Stimulated activated CD4-positive, alpha-beta T cell treated with anti-CD3 and anti-CD28 coated beads, Interleukin-2, amount 100 ng/mL, for 48 hours (primary cell): ENCODE measurements at regions not wholly inside any gene's neighbourhood (a gene's known extent, or its start where the extent isn't known, plus 50 kb on each side); places are given as distances from the start of the nearest gene placed in this dataset.
"Not testable (repeated sequence)": the region's sequence is repeated elsewhere in the genome, so short reads cannot be mapped to it uniquely, and the experiment has no call there.

Experiments
- DNase-seq, 2 donors: peaks; one replicate each; pipeline ENCODE4 v3.0.0-alpha.2; 2020

DNA sequence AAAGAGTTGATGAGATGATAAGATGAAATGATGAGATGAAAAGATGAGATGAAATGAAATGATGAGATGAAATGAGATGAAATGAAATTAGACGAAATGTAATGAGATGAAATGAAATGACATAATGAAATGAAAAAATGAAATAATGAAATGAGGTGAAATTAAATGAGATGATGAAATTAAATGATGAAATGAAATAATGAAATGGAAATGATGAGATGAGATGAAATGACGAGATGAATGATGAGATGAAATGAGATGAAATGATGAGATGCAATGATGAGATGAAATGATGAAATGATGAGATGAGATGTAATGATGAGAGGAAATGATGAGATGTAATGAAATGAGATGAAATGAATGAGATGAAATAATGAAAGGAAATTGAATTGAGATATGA, 339.3 kb upstream of the PLGLB1 start:
- DNase-seq, result not testable (repeated sequence)

GRCh38 chr2:87361805-87362204, 340.2 kb upstream of the PLGLB1 start:
- DNase-seq, result not testable (repeated sequence)

DNA sequence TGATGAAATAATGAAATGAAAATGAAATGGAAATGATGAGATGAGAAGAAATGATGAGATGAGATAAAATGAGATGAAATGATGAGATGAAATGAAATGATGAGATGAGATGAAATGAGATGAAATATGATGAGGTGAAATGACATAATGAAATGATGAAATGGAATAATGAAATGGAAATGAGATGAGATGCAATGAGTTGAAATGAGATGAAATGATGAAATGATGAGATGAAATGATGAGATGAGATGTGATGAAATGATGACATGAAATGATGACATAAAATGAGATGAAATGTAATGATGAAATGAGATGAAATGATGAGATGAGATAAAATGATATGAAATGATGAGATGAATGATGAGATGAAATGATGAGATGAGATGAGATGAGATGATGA, 342.7 kb upstream of the PLGLB1 start:
- DNase-seq, result not testable (repeated sequence)

- not testable (repeated sequence) for DNase-seq
Measured at GRCh38 chr2:87365038-87365437, 343.4 kb upstream of the PLGLB1 start.

DNA sequence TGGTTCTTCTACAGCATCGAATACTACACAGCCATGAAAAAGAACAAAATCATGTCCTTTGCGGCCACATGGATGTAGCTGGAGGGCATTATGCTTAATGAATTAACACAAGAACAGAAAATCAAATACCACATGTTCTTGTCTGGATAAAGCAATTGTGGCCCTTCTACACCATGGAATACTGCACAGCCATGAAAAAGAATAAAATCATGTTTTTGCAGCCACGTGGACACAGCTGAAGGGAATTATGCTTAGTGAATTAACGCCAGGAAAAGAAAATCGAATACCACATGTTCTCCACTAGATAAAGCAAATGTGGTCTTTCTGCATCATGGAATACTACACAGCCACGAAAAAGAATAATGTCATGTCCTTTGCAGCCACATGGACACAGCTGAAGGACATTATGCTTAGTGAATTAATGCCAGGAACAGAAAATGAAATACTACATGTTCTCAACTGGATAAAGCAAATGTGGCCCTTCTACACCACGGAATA, 361.8 kb upstream of the PLGLB2 start:
- DNase-seq, result not testable (repeated sequence)

DNA sequence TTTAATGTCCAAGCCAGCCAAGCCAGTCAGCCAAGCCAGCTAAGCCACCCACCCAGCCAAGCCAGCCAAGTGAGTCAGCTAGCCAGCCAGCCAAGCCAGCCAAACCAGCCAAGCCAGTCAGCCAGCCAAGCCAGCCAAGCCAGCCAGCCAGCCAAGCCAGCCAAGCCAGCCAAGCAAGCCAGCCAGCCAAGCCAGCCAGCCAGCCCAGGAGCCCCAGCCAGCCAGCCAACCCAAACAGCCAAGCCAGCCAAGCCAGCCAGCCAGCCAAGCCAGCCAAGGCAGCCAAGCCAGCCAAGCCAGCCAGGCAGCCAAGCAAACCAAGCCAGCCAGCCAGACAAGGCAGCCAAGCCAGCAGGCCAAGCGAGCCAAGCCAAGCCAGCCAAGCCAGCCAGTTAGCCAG, 352.1 kb upstream of the PLGLB2 start:
- not testable (repeated sequence) for DNase-seq

- DNase-seq, result not testable (repeated sequence)
Measured at GRCh38 chr2:87396551-87397265, 351.2 kb upstream of the PLGLB2 start.

- not testable (repeated sequence) for DNase-seq
Measured at GRCh38 chr2:87397276-87398065, 350.4 kb upstream of the PLGLB2 start.

- not testable (repeated sequence) for DNase-seq
Measured at GRCh38 chr2:87398567-87399305, 349.2 kb upstream of the PLGLB2 start.

DNA sequence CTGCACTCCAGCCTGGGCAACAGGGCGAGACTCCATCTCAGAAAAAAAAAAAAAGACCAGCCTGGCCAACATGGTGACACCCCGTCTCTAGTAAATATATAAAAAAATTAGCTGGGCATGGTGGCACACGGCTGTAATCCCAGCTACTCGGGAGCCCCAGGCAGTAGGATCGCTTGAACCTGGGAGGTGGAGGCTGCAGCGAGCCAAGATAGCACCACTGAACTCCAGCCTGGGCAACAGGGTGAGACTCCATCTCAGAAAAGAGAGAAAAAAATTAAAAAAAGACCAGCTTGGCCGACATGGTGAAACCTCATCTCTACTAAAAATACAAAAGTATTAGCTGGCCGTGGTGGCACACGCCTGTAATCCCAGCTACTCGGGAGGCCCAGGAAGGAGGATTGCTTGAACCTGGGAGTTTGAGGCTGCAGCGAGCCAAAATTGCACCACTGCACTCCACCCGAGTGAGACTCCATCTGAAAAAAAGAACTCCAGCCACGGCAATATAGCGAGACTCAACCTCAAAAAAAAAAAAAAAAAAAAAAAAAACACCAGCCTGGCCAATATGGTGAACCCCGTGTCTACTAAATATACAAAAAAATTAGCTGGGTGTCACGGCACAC, 346.1 kb upstream of the PLGLB2 start:
- DNase-seq, result no peak

DNA sequence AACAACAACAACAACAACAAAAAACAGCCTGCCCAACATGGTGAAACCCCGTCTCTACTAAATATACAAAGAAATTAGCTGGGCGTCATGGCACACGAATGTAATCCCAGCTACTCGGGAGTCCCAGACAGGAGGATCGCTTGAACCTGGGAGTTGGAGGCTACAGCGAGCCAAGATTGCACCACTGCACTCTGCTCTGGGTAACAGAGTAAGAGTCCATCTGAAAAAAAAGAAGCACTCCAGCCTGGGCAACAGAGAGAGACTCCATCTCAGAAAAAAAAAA, 344.1 kb upstream of the PLGLB2 start:
- DNase-seq, result no peak

- not testable (repeated sequence) for DNase-seq
Measured at GRCh38 chr2:87404411-87405255, 343.3 kb upstream of the PLGLB2 start.

- not testable (repeated sequence) for DNase-seq
Measured at GRCh38 chr2:87405531-87406216, 342.2 kb upstream of the PLGLB2 start.

DNA sequence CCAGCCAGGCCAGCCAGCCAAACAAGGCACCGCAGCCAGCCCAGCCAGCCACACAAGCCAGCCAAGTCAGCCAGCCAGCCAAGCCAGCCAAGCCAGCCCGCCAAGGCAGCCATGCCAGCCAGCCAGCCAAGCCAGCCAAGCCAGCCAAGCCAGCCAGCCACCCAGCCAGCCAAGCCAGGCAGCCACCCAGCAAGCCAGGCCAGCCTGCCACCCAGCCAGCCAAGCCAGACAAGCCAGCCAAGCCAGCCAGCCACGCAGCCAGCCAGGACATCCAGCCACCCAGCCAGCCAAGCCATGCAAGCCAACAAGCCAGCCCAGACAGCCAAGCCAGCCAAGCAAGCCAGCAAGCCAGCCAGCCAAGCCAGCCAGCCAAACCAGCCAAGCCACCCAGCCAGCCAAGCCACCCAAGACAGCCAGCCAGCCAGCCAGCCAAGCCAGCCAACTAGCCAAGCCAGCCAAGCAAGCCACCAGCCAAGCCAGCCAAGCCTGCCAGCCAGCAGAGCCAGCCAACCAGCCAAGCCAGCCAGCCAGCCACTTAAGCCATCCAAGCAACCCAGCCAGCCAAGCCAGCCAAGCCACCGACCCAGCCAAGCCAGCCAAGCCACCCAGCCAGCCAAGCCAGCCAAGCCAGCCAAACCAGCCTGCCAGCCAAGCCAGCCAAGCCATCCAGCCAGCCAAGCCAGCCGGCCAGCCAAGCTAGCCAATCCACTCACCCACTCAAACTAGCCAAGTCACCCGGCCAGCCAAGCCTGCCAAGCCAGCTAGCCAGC, 341.3 kb upstream of the PLGLB2 start:
- DNase-seq, result not testable (repeated sequence)

GRCh38 chr2:87409601-87410000, 338.3 kb upstream of the PLGLB2 start:
- DNase-seq, result not testable (repeated sequence)

GRCh38 chr2:87410371-87410770, 337.5 kb upstream of the PLGLB2 start:
- DNase-seq, result not testable (repeated sequence)

DNA sequence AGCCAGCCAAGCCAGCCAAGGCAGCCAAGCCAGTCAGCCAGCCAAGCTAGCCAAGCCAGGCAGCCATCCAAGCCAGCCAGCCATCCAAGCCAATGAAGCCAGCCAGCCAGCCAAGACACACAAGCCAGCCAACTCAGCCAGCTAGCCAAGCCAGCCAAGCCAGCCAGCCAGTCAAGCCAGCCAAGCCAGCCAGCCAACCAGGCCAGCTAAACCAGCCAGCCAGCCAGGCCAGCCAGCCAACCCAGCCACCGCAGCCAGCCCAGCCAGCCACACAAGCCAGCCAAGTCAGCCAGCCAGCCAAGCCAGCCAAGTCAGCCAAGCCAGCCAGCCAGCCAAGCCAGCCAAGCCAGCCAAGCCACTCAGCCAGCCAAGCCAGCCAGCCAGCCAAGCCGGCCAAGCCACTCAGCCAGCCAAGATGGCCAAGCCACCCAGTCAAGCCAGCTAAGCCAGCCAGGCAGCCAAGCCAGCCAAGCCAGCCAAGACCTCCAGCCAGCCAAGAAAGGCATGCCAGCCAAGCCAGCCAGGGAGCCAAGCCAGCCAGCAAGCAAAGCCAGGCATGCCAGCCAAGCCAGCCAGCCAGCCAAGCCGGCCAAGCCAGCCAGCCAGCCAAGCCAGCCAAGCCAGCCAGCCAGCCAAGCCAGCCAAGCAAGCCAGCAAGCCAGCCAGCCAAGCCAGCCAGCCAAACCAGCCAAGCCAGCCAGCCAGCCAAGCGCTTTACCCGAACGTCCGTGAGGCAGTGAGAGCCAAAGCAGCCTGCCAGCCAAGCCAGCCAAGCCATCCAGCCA, 335.7 kb upstream of the PLGLB2 start:
- not testable (repeated sequence) for DNase-seq

DNA sequence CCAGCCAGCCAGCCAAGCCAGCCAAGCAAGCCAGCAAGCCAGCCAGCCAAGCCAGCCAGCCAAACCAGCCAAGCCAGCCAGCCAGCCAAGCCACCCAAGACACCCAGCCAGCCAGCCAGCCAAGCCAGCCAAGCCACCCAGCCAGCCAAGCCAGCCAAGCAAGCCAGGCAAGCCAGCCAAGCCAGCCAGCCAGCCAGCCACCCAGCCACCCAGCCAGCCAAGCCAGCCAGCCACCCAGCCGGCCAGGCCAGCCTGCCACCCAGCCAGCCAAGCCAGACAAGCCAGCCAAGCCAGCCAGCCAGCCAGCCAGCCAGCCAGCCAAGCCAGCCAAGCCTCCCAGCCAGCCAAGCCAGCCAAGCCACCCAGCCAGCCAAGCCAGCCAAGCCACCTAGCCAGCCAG, 333.6 kb upstream of the PLGLB2 start:
- DNase-seq, result not testable (repeated sequence)

DNA sequence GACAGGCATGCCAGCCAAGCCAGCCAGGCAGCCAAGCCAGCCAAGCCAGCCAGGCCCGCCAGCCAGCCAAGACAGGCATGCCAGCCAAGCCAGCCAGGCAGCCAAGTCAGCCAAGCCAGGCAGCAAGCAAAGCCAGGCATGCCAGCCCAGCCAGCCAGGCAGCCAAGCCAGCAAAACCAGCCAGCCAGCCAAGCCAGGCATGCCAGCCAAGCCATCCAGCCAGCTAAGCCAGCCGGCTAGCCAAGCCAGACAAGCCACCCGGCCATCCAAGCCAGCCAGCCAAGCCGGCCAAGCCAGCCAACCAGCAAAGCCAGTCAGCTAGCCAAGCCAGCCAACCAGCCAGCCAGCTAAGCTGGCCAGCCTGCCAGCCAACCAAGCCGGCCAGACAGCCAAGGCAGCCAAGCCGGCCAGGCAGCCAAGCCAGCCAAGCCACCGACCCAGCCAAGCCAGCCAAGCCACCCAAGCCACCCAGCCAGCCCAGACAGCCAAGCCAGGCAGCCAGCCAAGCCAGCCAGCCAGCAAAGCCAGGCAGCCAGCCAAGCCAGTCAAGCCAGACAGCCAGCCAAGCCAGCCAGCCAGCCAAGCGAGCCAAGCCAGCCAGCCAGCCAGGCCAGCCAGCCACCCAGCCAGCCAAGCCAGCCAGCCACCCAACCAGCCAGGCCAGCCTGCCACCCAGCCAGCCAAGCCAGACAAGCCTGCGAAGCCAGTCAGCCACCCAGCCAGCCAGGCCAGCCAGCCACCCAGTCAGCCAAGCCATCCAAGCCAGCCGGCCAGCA, 332.9 kb upstream of the PLGLB2 start:
- not testable (repeated sequence) for DNase-seq
